Right atrium auricular region (tissue), 2 donors: ENCODE measurements at regions not wholly inside any gene's neighbourhood (a gene's known extent, or its start where the extent isn't known, plus 50 kb on each side); places are given as distances from the start of the nearest gene placed in this dataset.

ENCODE experiments used
- DNase-seq: peaks from one replicate; pipeline ENCODE4 v3.0.0-alpha.2; 2019; ENCODE audit warnings: low spot score
- H3K27ac ChIP-seq, 2 donors: fragments of 200-600 bp; sonication (generic); 1 replicate in 1 of 2; 2 replicates in 1 of 2; pipeline ENCODE4 v1.5.1; 2016 to 2019
- H3K27me3 ChIP-seq, 2 donors: fragments of 200-600 bp; sonication (generic); one replicate each; pipeline versions ENCODE4 v1.5.1 to v1.6.0; 2017 to 2019
- H3K36me3 ChIP-seq: fragments of 200-600 bp; sonication (generic); one replicate; pipeline ENCODE4 v1.5.1; 2016
- H3K4me1 ChIP-seq, 2 donors: fragments of 200-600 bp; sonication (generic); one replicate each; pipeline versions ENCODE4 v1.5.1 to v1.6.0; 2017 to 2019
- H3K4me3 ChIP-seq, 2 donors: fragments of 200-600 bp; sonication (generic); 1 replicate in 1 of 2; 2 replicates in 1 of 2; pipeline ENCODE4 v1.5.1; 2017 to 2019; ENCODE audit warnings: mild to moderate bottlenecking in 1 of 2, moderate library complexity in 1 of 2
- H3K9me3 ChIP-seq, 2 donors: fragments of 200-600 bp; sonication (generic); one replicate each; pipeline ENCODE4 v1.5.1; 2019
- TF ChIP-seq, protein P1 (sequence below), 2 donors: fragments of 200-600 bp; sonication (generic); IDR thresholded peaks; one replicate each; pipeline ENCODE4 v1.5.1; 2019; ENCODE audit warnings: antibody characterized with exemption in 2 of 2

DNA sequence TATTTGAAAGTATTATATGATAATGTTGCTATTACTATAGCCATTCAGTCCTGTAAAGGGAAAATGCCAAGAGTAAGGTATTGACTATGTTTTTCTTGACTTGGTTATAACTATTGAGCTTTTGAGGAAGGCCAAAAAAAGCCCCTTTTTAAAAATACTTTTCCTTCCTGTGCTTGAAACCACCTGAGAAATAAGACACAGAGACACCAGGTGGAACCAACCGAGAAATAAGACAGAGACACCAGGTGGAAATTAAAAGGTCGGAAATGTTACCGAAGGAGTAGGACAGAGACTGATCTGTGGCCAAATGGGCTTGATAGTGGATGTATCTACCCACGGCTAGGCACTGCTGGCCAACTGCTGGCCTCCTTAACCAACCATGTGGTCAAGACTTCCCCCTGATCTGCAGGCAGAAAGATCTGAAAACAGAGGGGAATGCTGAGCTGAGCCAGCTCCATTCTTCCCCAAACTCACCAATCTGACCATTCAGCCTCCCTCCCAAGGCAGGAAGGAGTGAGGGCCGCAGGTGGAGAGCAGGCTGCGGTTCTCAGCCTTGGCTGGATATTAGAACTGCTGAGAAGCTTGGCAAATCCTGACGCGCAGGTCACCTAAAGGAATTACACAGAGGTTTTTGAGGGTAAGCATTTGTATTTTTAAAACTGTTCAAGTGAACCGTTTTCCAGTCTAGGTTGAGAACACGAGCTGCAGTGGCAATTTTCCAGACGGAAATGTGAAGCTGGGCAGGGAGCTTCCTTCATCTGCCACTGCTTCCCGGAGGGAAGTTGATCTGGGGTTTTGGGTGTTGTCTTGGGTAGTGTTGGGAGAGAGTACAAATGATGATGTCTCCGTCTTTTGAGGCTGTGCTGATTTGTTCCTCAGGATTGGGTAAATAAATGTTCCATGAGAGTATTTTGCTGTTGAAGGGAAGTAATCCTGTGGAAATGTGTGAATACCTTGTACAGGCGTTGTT lies 121.7 kb upstream of the EXOC2 start:
- DNase-seq = no peak
- Histone ChIP-seq H3K9me3 (no peaks in the 10 kb centered on the region), H3K27me3 (no peaks in the 10 kb centered on the region), H3K4me1 (peaks cover 0 to 6% of the 10 kb centered on the region in 2 donors), H3K36me3 (no peaks in the 10 kb centered on the region), H3K27ac (peak overlapping the region in 1 of 2 donors; percentile 6), H3K4me3 (no peak overlapping the region)
- TF ChIP-seq, protein P1, sequence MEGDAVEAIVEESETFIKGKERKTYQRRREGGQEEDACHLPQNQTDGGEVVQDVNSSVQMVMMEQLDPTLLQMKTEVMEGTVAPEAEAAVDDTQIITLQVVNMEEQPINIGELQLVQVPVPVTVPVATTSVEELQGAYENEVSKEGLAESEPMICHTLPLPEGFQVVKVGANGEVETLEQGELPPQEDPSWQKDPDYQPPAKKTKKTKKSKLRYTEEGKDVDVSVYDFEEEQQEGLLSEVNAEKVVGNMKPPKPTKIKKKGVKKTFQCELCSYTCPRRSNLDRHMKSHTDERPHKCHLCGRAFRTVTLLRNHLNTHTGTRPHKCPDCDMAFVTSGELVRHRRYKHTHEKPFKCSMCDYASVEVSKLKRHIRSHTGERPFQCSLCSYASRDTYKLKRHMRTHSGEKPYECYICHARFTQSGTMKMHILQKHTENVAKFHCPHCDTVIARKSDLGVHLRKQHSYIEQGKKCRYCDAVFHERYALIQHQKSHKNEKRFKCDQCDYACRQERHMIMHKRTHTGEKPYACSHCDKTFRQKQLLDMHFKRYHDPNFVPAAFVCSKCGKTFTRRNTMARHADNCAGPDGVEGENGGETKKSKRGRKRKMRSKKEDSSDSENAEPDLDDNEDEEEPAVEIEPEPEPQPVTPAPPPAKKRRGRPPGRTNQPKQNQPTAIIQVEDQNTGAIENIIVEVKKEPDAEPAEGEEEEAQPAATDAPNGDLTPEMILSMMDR (IDR thresholded peaks at IDR 0.05) = no peak

DNA sequence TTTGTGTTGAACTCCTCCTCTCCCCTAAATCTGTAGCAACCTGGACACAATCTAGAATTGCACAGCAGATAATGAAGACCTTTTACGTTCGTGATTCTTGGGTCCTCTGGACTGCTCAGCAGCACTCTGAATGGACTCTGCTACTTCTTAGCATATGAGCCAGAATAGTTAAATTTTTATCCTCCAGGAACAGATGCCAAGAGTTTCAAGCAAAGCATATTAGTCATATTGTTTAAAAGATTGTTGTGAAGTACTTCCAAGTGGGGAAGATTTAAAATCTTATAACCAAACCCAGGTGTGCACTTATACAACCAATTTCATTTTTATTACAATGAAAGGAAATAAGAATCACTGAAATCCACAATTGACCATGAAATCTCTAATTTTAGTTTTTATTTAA lies 118.9 kb upstream of the EXOC2 start:
- Histone ChIP-seq H3K36me3 (no peaks in the 10 kb centered on the region), H3K4me1 (no peaks in the 10 kb centered on the region), H3K9me3 (no peaks in the 10 kb centered on the region), H3K27ac (no peak overlapping the region), H3K27me3 (no peaks in the 10 kb centered on the region), H3K4me3 (no peak overlapping the region)
- DNase-seq = no peak
- TF ChIP-seq, protein P1 (IDR thresholded peaks at IDR 0.05) = no peak

- Histone ChIP-seq H3K4me3 (no peak overlapping the region), H3K4me1 (no peaks in the 10 kb centered on the region)
- TF ChIP-seq, protein P1 (IDR thresholded peaks at IDR 0.05) = no peak
These were observed 118.3 kb upstream of the EXOC2 start for GRCh38 chr6:811191-811590.

GRCh38 chr6:804771-805170 lies 111.8 kb upstream of the EXOC2 start:
- H3K27ac ChIP-seq = no peak overlapping the region
- no peaks in the 10 kb centered on the region for H3K27me3 ChIP-seq
- H3K9me3 ChIP-seq = no peaks in the 10 kb centered on the region
- no peak overlapping the region for H3K4me3 ChIP-seq
- no peak for DNase-seq
- H3K36me3 ChIP-seq = no peaks in the 10 kb centered on the region
- no peaks in the 10 kb centered on the region for H3K4me1 ChIP-seq
- TF ChIP-seq, protein P1 (IDR thresholded peaks at IDR 0.05) = no peak

More at GRCh38 chr6:811191-811590, 118.3 kb upstream of the EXOC2 start:
- Histone ChIP-seq H3K36me3 (no peaks in the 10 kb centered on the region), H3K27ac (no peak overlapping the region), H3K27me3 (no peaks in the 10 kb centered on the region), H3K9me3 (no peaks in the 10 kb centered on the region)
- DNase-seq = no peak

DNA sequence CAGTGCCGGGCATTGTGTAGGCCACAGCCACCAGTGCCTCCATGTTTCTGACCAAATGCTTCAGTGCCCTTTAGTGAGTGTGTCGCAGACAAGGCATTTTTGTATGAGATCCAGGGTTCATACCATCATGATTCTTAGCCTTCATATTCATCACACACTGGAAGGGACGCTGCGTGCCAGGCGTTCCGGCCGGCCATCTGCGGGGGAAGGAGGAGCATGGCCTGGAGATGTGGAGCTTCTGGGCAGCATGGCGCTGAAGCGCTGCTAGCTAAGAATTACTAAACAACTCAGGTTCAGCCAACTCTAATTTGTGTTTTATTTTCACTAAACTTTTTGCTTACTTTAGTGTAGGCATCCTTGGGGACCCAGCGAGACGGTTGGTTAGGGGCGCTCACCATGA lies 111.4 kb upstream of the EXOC2 start:
- Histone ChIP-seq H3K27ac (no peak overlapping the region), H3K9me3 (no peaks in the 10 kb centered on the region)
- no peak for DNase-seq

More for the DNA sequence above, 111.4 kb upstream of the EXOC2 start:
- no peak overlapping the region for H3K4me3 ChIP-seq
- H3K27me3 ChIP-seq = no peaks in the 10 kb centered on the region
- H3K4me1 ChIP-seq = no peaks in the 10 kb centered on the region
- TF ChIP-seq, protein P1 (IDR thresholded peaks at IDR 0.05) = no peak
- no peaks in the 10 kb centered on the region for H3K36me3 ChIP-seq
